GM12873 (cell line): ENCODE measurements at regions not wholly inside any gene's neighbourhood (a gene's known extent, or its start where the extent isn't known, plus 50 kb on each side); places are given as distances from the start of the nearest gene placed in this dataset.

Source experiments
- CTCF ChIP-seq: IDR thresholded peaks from 2 replicates; pipeline ENCODE4 v1.5.1; 2012; ENCODE audit warnings: low read depth, mild to moderate bottlenecking, moderate library complexity, low read length, control low read depth; ENCODE audit not compliant: insufficient read depth; ENCODE audit errors: missing control alignments

- no peak for TF ChIP-seq CTCF
These were observed 142.3 kb upstream of the ZFHX3 start for GRCh38 chr16:73190256-73190655.

- no peak for TF ChIP-seq CTCF
These were observed 141.2 kb upstream of the ZFHX3 start for GRCh38 chr16:73189136-73189535.

- TF ChIP-seq CTCF = no peak
These were observed 139.0 kb upstream of the ZFHX3 start for GRCh38 chr16:73186752-73187601.

- TF ChIP-seq CTCF = no peak
These were observed 137.8 kb upstream of the ZFHX3 start for GRCh38 chr16:73185737-73186136.

GRCh38 chr16:73183611-73184092 lies 135.7 kb upstream of the ZFHX3 start:
- TF ChIP-seq CTCF = no peak

GRCh38 chr16:73179705-73180331 lies 131.9 kb upstream of the ZFHX3 start:
- no peak for TF ChIP-seq CTCF

GRCh38 chr16:73177729-73178295 lies 129.9 kb upstream of the ZFHX3 start:
- no peak for TF ChIP-seq CTCF
